Omental fat pad (tissue), 3 donors: ENCODE measurements at regions not wholly inside any gene's neighbourhood (a gene's known extent, or its start where the extent isn't known, plus 50 kb on each side); places are given as distances from the start of the nearest gene placed in this dataset.
"Not testable (repeated sequence)": the region's sequence is repeated elsewhere in the genome, so short reads cannot be mapped to it uniquely, and the experiment has no call there.

Experiments
- ATAC-seq: fragments of 150-250 bp; one replicate; pipeline ENCODE4 v1.9.1; 2016; ENCODE audit warnings: mild to moderate bottlenecking, moderate library complexity; ENCODE audit not compliant: low FRiP score
- DNase-seq: peaks from one replicate; pipeline ENCODE4 v3.0.0-alpha.2; 2019; ENCODE audit warnings: low spot score
- TF ChIP-seq, protein P1 (sequence below), 3 donors: fragments of 450-650 bp; IDR thresholded peaks; one replicate each; pipeline ENCODE4 v1.5.1; 2016 to 2017; ENCODE audit warnings: antibody characterized with exemption in 3 of 3, mild to moderate bottlenecking in 3 of 3, moderate library complexity in 2 of 3

- TF ChIP-seq, protein P1, sequence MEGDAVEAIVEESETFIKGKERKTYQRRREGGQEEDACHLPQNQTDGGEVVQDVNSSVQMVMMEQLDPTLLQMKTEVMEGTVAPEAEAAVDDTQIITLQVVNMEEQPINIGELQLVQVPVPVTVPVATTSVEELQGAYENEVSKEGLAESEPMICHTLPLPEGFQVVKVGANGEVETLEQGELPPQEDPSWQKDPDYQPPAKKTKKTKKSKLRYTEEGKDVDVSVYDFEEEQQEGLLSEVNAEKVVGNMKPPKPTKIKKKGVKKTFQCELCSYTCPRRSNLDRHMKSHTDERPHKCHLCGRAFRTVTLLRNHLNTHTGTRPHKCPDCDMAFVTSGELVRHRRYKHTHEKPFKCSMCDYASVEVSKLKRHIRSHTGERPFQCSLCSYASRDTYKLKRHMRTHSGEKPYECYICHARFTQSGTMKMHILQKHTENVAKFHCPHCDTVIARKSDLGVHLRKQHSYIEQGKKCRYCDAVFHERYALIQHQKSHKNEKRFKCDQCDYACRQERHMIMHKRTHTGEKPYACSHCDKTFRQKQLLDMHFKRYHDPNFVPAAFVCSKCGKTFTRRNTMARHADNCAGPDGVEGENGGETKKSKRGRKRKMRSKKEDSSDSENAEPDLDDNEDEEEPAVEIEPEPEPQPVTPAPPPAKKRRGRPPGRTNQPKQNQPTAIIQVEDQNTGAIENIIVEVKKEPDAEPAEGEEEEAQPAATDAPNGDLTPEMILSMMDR (IDR thresholded peaks at IDR 0.05): no peak
- peak; percentile 73 for ATAC-seq
- peak; percentile 31 for DNase-seq
Measured at GRCh38 chr6:97497713-97498331, 214.8 kb upstream of the MMS22L start.

GRCh38 chr6:97501853-97502252, 218.8 kb upstream of the MMS22L start:
- TF ChIP-seq, protein P1 (IDR thresholded peaks at IDR 0.05): no peak
- no peak for ATAC-seq
- DNase-seq: no peak

- TF ChIP-seq, protein P1 (IDR thresholded peaks at IDR 0.05): no peak
- ATAC-seq (no peak), DNase-seq (no peak)
Measured at GRCh38 chr6:97508646-97509045, 225.6 kb upstream of the MMS22L start.

- not testable (repeated sequence) for DNase-seq, ATAC-seq
Measured at GRCh38 chr6:97513260-97513659, 230.2 kb upstream of the MMS22L start.

GRCh38 chr6:97524811-97525210, 241.8 kb upstream of the MMS22L start:
- DNase-seq (no peak), ATAC-seq (no peak)
- TF ChIP-seq, protein P1 (IDR thresholded peaks at IDR 0.05): no peak

- ATAC-seq: no peak
- TF ChIP-seq, protein P1 (IDR thresholded peaks at IDR 0.05): no peak
- DNase-seq: no peak
Measured at GRCh38 chr6:97535800-97536199, 252.8 kb upstream of the MMS22L start.

- ATAC-seq: no peak
- DNase-seq: no peak
- TF ChIP-seq, protein P1 (IDR thresholded peaks at IDR 0.05): no peak
Measured at GRCh38 chr6:97548354-97548753, 265.3 kb upstream of the MMS22L start.
